NB4 (cell line): ENCODE measurements at regions not wholly inside any gene's neighbourhood (a gene's known extent, or its start where the extent isn't known, plus 50 kb on each side); places are given as distances from the start of the nearest gene placed in this dataset.

Experiments
- DNase-seq: peaks from one replicate; pipeline ENCODE4 v3.0.0; 2010; ENCODE audit warnings: low read depth
- H3K4me3 ChIP-seq: one replicate; pipeline ENCODE4 v1.5.1; 2011; ENCODE audit warnings: mild to moderate bottlenecking, low read depth, low read length, moderate library complexity
- CTCF ChIP-seq: IDR thresholded peaks from one replicate; pipeline ENCODE4 v1.5.1; 2012; ENCODE audit warnings: low read depth, low read length
- MYC ChIP-seq: IDR thresholded peaks from 2 replicates; pipeline ENCODE4 v1.6.1; 2011; ENCODE audit warnings: low read depth, low read length
- POLR2A ChIP-seq: IDR thresholded peaks from 2 replicates; pipeline ENCODE4 v1.6.1; 2011; ENCODE audit warnings: mild to moderate bottlenecking; ENCODE audit not compliant: insufficient read length; ENCODE audit errors: extremely low read depth
- TF ChIP-seq, protein P1 (sequence below): IDR thresholded peaks from 2 replicates; pipeline ENCODE4 v1.6.1; 2011; ENCODE audit warnings: low read depth, low read length

GRCh38 chr6:168219804-168220203 lies 99.8 kb downstream of the DACT2 start:
- DNase-seq, result no peak
- H3K4me3 ChIP-seq, result no peak overlapping the region
- TF ChIP-seq, protein P1, sequence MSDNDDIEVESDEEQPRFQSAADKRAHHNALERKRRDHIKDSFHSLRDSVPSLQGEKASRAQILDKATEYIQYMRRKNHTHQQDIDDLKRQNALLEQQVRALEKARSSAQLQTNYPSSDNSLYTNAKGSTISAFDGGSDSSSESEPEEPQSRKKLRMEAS, result no peak
- TF ChIP-seq MYC (no peak), POLR2A (no peak), CTCF (no peak)

DNA sequence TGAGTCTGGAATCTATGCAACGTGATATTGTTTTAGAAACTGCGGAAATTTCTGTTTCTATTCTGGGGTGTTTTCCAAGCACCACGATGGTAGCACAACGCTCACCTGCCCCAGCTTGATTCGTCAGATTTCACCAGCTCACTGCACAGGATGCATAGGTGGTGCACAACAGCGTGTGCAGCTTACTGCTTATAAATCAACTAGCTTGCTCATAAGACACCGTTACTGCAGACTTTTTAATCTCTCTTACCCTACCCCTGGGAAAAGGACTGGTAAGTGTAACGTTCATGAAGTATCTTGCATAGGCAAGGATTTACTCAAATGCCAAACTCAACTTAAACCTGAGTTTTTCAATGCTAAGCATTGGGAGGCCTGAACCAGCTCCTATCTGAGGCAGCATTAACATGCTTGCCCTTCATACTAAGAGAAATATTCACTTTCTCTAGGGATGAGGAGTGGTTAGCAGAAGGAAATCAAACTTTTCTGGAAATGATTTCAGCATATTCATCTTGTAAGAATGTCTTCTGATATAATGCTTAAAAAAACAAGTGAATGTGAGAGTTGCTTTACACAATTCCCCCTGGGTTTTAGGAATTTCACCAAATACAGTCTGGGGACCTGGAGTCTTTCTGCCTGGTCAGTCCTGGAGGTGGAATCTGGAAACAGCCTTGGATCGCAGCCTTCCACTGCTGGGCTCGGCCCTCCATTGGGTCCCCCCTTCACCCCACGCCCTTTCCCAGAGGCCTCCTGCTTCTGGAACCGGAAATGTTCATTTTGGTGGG lies 100.6 kb downstream of the DACT2 start:
- DNase-seq, result no peak
- TF ChIP-seq CTCF (no peak), MYC (no peak), POLR2A (no peak)
- TF ChIP-seq, protein P1, result no peak
- H3K4me3 ChIP-seq, result no peak overlapping the region

DNA sequence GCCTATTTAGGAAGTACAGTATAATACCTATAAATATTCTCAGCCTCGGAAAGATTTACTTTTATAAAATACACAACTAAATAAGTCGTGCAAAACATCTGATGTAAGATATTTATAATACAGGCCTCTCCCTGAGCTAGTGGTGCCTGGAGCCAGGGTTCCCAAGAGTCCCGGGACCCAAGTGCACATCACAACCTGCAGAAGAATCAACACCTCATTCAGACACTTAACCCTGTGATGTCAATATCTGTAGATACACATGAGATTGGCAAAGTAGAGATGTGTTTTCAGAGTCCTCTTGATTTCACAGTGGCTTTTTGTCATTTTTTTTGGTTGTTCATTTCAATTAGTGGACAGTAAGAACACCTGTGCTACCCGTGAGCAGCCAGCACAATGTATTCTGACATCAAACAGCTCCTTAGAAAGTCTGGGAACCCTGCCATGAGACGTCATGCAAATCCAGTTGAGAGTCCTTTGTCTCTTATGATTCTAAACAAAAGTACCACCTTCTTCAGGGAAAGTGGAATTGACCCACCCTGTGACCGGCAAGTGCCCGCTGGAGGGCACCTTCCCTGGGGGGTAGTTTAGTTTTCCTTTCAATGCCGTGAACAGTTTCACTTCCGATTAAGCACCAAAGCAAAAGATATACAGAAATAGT lies 101.6 kb downstream of the DACT2 start:
- no peak for DNase-seq

DNA sequence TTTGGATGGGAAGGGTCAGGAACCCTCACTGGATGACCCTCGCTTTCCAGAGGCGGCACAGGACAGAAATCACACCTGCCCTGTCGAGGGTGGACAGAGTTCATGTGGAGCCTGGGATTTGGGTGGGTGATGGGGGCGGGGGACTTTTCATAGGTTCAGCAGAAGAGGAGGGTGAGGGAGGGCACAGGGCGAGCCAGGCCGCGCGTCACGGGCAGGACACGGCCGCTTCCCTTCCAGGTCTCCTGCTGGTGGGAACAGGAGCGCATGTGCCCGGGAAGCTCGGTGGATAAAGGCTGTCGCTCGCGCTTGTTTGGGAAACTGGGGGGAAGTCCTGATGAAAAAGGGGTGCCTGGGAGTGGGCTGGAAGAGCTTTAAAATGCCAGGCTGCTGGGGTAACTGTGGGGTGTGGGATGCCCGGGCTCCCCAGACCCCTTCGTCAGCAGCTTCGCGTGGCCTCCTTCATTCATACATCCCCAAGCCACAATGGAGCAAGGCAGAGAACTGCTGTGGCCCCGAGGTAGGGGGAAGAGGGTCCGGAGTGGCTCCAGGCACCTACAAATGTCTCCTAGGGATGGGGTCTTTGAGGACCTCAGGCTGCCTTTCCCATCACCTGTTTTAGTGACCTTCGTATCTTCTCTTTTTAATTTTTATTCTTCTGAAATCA lies 102.2 kb downstream of the DACT2 start:
- TF ChIP-seq MYC, result no peak
- no peak for TF ChIP-seq CTCF
- TF ChIP-seq POLR2A, result no peak
- TF ChIP-seq, protein P1, result no peak
- no peak for DNase-seq
- H3K4me3 ChIP-seq, result no peak overlapping the region

More for the DNA sequence above, 101.6 kb downstream of the DACT2 start:
- TF ChIP-seq CTCF, result no peak
- H3K4me3 ChIP-seq, result no peak overlapping the region

GRCh38 chr6:168216751-168217191 lies 102.8 kb downstream of the DACT2 start:
- no peak overlapping the region for H3K4me3 ChIP-seq
- TF ChIP-seq POLR2A, result no peak
- no peak for DNase-seq

DNA sequence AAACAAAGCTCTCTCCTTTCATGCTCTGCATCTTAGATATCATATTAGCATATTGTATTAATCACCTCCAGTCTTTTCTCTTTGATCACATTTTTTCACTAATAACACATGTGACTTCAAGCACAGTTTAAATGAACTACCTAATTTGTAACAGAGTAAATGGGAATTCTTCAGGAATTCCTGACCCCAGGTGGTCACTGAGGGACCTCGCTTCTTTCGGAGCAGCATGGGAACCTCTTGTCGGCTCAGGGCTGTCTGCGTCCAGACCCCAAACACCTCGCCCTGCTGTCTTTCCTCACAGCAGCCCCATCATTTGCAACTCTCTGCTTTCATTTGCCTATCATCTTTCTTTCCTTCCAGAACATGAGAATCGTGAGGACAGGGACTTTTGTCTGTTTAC lies 103.5 kb downstream of the DACT2 start:
- no peak overlapping the region for H3K4me3 ChIP-seq
- DNase-seq, result no peak
- TF ChIP-seq, protein P1, result no peak
- TF ChIP-seq POLR2A (no peak), MYC (no peak), CTCF (no peak)
